Gastroesophageal sphincter (tissue), 3 donors: ENCODE measurements at regions not wholly inside any gene's neighbourhood (a gene's known extent, or its start where the extent isn't known, plus 50 kb on each side); places are given as distances from the start of the nearest gene placed in this dataset.

Experiments used
- EP300 ChIP-seq: sonication (generic); formaldehyde crosslinking; IDR thresholded peaks from one replicate; pipeline ENCODE4 v1.6.1; 2017; ENCODE audit warnings: antibody characterized with exemption, mild to moderate bottlenecking
- POLR2A ChIP-seq, 2 donors: fragments of 450-650 bp; IDR thresholded peaks; one replicate each; pipeline ENCODE4 v1.6.1; 2017; ENCODE audit warnings: antibody characterized with exemption in 2 of 2, mild to moderate bottlenecking in 2 of 2, moderate library complexity in 1 of 2
- POLR2AphosphoS5 ChIP-seq: sonication (generic); formaldehyde crosslinking; IDR thresholded peaks from one replicate; pipeline ENCODE4 v1.6.1; 2017; ENCODE audit warnings: antibody characterized with exemption
- TF ChIP-seq, protein P1 (sequence below), 4 experiments: fragments of 200-600 bp in 2 of 4; fragments of 450-650 bp in 2 of 4; sonication (generic) in 1 of 4; IDR thresholded peaks; one replicate each; pipeline ENCODE4 v1.5.1; 2017 to 2019; ENCODE audit warnings: antibody characterized with exemption in 4 of 4, mild to moderate bottlenecking in 2 of 4, moderate library complexity in 2 of 4

DNA sequence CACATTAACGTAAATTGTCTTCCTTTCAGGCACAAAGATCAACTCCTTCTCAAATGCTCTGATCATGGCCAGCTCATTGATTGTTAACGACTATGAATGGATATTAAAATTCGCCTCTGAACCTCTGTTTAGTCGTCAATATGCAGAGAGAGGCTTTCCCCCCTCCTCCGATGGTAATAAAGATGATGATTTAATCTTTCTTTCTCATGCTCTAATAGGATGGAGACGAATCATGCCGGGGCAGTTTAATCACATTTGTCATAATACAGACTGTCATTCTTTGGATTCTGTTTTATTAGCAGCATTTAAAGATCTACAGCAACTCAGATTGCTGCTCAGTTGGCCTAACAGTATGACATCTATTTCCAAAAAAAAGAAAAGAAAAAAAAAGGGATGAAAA lies 132.9 kb downstream of the SREK1 start:
- no peak for TF ChIP-seq POLR2A (IDR thresholded peaks at IDR 0.05)
- no peak for TF ChIP-seq POLR2AphosphoS5
- TF ChIP-seq, protein P1, sequence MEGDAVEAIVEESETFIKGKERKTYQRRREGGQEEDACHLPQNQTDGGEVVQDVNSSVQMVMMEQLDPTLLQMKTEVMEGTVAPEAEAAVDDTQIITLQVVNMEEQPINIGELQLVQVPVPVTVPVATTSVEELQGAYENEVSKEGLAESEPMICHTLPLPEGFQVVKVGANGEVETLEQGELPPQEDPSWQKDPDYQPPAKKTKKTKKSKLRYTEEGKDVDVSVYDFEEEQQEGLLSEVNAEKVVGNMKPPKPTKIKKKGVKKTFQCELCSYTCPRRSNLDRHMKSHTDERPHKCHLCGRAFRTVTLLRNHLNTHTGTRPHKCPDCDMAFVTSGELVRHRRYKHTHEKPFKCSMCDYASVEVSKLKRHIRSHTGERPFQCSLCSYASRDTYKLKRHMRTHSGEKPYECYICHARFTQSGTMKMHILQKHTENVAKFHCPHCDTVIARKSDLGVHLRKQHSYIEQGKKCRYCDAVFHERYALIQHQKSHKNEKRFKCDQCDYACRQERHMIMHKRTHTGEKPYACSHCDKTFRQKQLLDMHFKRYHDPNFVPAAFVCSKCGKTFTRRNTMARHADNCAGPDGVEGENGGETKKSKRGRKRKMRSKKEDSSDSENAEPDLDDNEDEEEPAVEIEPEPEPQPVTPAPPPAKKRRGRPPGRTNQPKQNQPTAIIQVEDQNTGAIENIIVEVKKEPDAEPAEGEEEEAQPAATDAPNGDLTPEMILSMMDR (IDR thresholded peaks at IDR 0.05), result no peak
- no peak for TF ChIP-seq EP300
